Mesothelial cell of epicardium (in vitro differentiated cells): ENCODE measurements at regions not wholly inside any gene's neighbourhood (a gene's known extent, or its start where the extent isn't known, plus 50 kb on each side); places are given as distances from the start of the nearest gene placed in this dataset.

ENCODE experiments used
- DNase-seq, 2 experiments: peaks; one replicate each; pipeline ENCODE4 v3.0.0; 2021; ENCODE audit warnings: low spot score in 2 of 2; ENCODE audit not compliant: unreplicated experiment in 2 of 2
- H3K27ac Mint-ChIP-seq: 2 replicates; pipeline ENCODE4 v1.8.0; 2021; ENCODE audit warnings: mixed read lengths
- H3K27me3 Mint-ChIP-seq: 2 replicates; pipeline ENCODE4 v1.8.0; 2021; ENCODE audit warnings: low read depth, mixed read lengths
- H3K36me3 Mint-ChIP-seq: 2 replicates; pipeline ENCODE4 v1.8.0; 2021; ENCODE audit warnings: mixed read lengths
- H3K4me1 Mint-ChIP-seq: 2 replicates; pipeline ENCODE4 v1.8.0; 2021; ENCODE audit warnings: mixed read lengths
- H3K4me3 Mint-ChIP-seq: 2 replicates; pipeline ENCODE4 v1.8.0; 2021; ENCODE audit warnings: mild to moderate bottlenecking, moderate library complexity, mixed read lengths
- H3K9me3 Mint-ChIP-seq: 2 replicates; pipeline ENCODE4 v1.8.0; 2021; ENCODE audit warnings: mixed read lengths
- TF ChIP-seq, protein P1 (sequence below): fragments of 200-600 bp; sonication (generic); IDR thresholded peaks from one replicate; pipeline ENCODE4 v1.5.0; 2021; ENCODE audit warnings: antibody characterized with exemption; ENCODE audit not compliant: unreplicated experiment

DNA sequence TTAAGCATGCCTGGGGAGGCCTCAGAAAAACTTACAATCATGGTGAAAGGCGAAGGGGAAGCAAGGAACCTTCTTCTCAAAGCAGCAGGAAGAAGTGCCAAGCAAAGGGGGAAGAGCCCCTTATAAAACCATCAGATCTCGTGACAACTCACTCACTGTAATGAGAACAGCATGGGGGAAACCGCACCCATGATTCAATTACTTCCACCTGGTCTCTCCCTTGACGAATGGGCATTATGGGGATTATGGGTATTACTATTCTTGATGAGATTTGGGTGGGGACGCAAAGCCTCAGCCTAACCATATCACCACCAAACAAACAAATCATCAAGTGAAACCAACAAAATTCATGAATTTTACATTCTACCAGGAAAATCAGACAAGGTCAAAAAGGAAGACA is 76.7 kb upstream of the TAB3 start:
- TF ChIP-seq, protein P1, sequence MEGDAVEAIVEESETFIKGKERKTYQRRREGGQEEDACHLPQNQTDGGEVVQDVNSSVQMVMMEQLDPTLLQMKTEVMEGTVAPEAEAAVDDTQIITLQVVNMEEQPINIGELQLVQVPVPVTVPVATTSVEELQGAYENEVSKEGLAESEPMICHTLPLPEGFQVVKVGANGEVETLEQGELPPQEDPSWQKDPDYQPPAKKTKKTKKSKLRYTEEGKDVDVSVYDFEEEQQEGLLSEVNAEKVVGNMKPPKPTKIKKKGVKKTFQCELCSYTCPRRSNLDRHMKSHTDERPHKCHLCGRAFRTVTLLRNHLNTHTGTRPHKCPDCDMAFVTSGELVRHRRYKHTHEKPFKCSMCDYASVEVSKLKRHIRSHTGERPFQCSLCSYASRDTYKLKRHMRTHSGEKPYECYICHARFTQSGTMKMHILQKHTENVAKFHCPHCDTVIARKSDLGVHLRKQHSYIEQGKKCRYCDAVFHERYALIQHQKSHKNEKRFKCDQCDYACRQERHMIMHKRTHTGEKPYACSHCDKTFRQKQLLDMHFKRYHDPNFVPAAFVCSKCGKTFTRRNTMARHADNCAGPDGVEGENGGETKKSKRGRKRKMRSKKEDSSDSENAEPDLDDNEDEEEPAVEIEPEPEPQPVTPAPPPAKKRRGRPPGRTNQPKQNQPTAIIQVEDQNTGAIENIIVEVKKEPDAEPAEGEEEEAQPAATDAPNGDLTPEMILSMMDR = no peak
- no peak for DNase-seq
- no peak overlapping the region for H3K27ac Mint-ChIP-seq
- H3K9me3 Mint-ChIP-seq = peaks cover 40% of the 10 kb centered on the region
- no peak overlapping the region for H3K4me3 Mint-ChIP-seq
- H3K36me3 Mint-ChIP-seq = no peaks in the 10 kb centered on the region
- H3K4me1 Mint-ChIP-seq = no peaks in the 10 kb centered on the region
- H3K27me3 Mint-ChIP-seq = no peaks in the 10 kb centered on the region

DNA sequence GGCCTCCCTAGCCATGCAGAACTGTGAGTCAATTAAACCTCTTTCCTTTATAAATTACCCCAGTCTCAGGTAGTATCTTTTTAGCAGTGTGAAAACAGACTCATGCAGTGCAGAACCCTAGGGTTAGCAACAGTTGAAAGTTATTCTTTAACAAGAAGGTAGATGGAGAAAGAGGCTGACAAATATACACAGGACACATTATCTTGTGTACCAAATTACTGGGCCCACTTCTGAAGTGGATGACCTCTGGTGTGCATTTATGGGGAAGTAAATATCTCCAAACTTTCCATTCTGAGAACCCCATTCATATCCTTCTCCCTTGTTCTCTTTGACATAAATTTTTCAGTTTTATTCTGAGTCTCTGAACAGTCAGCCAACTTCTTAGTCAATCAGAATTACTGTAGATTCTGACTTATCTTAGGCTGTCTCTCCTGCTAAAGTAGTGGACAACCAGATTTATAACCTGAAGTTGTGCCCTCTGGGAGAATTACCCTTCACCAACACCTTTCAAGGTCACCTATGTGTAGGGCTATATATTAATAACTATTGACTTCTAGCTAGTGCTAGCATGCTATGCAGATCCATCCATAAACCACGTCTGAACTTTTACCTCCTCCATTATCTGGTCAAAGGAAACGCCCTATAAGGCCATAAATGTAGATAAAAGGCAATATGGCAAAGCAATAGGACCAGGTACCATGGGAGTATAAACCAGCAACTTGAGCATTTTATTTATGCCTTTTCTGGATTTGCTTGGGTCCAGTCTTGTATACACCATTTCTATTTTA is 72.5 kb upstream of the TAB3 start:
- TF ChIP-seq, protein P1 = no peak
- Mint-ChIP-seq H3K27ac (no peak overlapping the region), H3K4me1 (peaks cover 3% of the 10 kb centered on the region), H3K27me3 (no peaks in the 10 kb centered on the region), H3K4me3 (no peak overlapping the region), H3K36me3 (no peaks in the 10 kb centered on the region), H3K9me3 (peaks cover 57% of the 10 kb centered on the region)
- DNase-seq = no peak

DNA sequence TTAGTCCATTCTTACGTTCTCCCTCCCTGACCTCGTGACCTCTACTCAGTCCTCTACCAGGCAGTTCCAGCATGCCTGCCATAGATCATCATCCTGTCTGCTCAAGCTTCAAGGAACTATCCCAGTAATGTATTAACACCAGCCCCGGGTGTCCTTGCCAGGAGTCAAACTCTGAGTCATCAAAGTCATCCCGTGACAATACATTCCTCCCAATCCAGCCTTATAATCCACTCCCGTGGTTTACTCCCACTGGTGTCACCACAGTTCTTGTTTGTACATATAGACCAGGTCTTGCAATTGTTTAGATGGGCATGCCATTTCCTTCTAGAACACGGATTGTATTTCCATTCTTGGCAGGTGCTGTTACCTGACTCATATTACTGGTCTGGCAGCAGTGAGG is 68.7 kb upstream of the TAB3 start:
- Mint-ChIP-seq H3K4me3 (no peak overlapping the region), H3K4me1 (peaks cover 3% of the 10 kb centered on the region), H3K27me3 (no peaks in the 10 kb centered on the region), H3K9me3 (peaks cover 60% of the 10 kb centered on the region), H3K27ac (no peak overlapping the region), H3K36me3 (peaks cover under 1% of the 10 kb centered on the region)
- TF ChIP-seq, protein P1 = no peak
- no peak for DNase-seq

DNA sequence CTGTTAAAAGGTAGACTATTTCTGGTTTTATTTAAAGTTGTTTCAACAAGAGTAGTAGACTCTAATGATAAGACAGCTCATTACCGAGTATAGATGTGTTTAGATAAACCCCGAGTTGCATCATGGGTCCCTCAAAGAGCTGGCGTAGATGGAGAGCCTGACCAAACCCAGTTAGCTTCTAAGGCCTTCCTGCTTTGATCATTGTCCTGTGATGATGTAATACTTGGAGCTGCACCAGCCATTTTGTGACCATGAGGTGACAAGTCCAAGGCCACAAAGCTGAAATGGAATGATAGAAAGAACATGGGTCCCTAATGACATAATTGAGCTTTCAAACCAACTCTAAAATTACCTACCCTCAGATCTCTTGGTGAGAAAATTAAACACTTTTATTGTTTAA is 66.6 kb upstream of the TAB3 start:
- DNase-seq = no peak
- Mint-ChIP-seq H3K36me3 (peaks cover 10% of the 10 kb centered on the region), H3K4me1 (peaks cover 3% of the 10 kb centered on the region), H3K9me3 (peaks cover 78% of the 10 kb centered on the region), H3K27ac (no peak overlapping the region), H3K27me3 (no peaks in the 10 kb centered on the region), H3K4me3 (no peak overlapping the region)
- TF ChIP-seq, protein P1 = no peak

DNA sequence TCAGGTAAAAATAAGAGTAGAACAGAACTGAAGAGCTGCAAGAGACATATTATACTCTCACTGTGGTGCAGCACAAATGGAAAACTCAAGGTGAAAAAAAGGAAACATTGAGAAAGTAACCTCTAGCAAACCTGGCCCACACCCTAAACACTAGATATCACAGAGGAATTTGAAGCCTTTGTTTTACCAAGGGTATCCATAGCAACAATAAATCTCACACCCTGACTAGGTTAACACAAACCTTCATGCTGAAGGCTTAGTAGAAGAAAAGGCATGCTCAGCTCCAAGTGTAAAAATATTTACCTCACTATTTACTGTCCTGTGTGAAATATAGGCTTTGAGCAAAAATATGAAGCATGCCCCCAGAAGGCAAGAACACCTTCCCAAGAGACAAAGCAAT is 61.9 kb upstream of the TAB3 start:
- H3K27ac Mint-ChIP-seq = no peak overlapping the region
- no peak overlapping the region for H3K4me3 Mint-ChIP-seq
- no peaks in the 10 kb centered on the region for H3K27me3 Mint-ChIP-seq
- TF ChIP-seq, protein P1 = no peak
- peaks cover 4% of the 10 kb centered on the region for H3K4me1 Mint-ChIP-seq
- DNase-seq = no peak
- peaks cover 10% of the 10 kb centered on the region for H3K36me3 Mint-ChIP-seq
- peaks cover 64% of the 10 kb centered on the region for H3K9me3 Mint-ChIP-seq
